ENCODE measurements at regions not wholly inside any gene's neighbourhood (a gene's known extent, or its start where the extent isn't known, plus 50 kb on each side); places are given as distances from the start of the nearest gene placed in this dataset.

GRCh38 chr21:16028142-16028541 is 298.4 kb downstream of the USP25 start:
- Mint-ChIP-seq H3K9me3 (no peaks in the 10 kb centered on the region), H3K36me3 (no peaks in the 10 kb centered on the region), H3K27me3 (peaks cover 1% of the 10 kb centered on the region), H3K27ac (no peak overlapping the region), H3K4me3 (no peak overlapping the region), H3K4me1 (ENCODE audit: low read depth) (no peaks in the 10 kb centered on the region)
- CTCF ChIA-PET: no interaction called here
- POLR2A ChIA-PET: no interaction called here
- no peak for DNase-seq
- intact Hi-C loops (cut with micrococcal nuclease): no loop called here

- POLR2A ChIA-PET: no interaction called here
- intact Hi-C loops (cut with micrococcal nuclease): no loop called here
- H3K4me3 Mint-ChIP-seq: no peak overlapping the region
- no peaks in the 10 kb centered on the region for H3K9me3 Mint-ChIP-seq
- DNase-seq: no peak
- H3K27ac Mint-ChIP-seq: no peak overlapping the region
- CTCF ChIA-PET: no interaction called here
- H3K4me1 Mint-ChIP-seq (ENCODE audit: low read depth): no peaks in the 10 kb centered on the region
- no peaks in the 10 kb centered on the region for H3K36me3 Mint-ChIP-seq
- peaks cover 1% of the 10 kb centered on the region for H3K27me3 Mint-ChIP-seq
Observed at GRCh38 chr21:16028941-16029464, 299.2 kb downstream of the USP25 start.

DNA sequence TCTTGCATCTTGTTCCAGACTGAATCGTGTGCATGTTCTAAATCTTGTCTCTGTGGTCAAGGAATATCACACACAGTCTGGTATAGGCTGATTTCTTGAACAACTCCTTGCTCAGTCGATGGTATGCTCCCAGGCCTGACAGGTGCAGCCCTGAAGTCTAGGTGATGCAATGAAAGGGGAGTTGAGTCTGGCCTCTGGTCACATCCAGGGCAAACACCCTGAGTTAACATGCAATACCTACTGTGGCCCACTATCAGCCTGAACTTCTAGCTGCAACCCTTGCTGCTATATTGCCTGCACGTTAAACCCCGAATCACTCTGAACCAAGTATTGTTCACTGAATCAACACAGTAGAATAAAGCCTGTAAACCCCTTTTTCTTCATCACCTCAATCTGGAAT is 303.4 kb downstream of the USP25 start:
- H3K27ac Mint-ChIP-seq: no peak overlapping the region
- H3K36me3 Mint-ChIP-seq: no peaks in the 10 kb centered on the region
- no peaks in the 10 kb centered on the region for H3K27me3 Mint-ChIP-seq
- POLR2A ChIA-PET: no interaction called here
- DNase-seq: no peak
- H3K4me1 Mint-ChIP-seq (ENCODE audit: low read depth): no peaks in the 10 kb centered on the region
- CTCF ChIA-PET: no interaction called here
- H3K4me3 Mint-ChIP-seq: no peak overlapping the region
- intact Hi-C loops (cut with micrococcal nuclease): no loop called here
- H3K9me3 Mint-ChIP-seq: no peaks in the 10 kb centered on the region

GRCh38 chr21:16034446-16035190 is 304.8 kb downstream of the USP25 start:
- H3K27me3 Mint-ChIP-seq: no peaks in the 10 kb centered on the region
- H3K4me3 Mint-ChIP-seq: no peak overlapping the region
- no peak overlapping the region for H3K27ac Mint-ChIP-seq
- intact Hi-C loops (cut with micrococcal nuclease): no loop called here
- ChIA-PET CTCF (interaction anchor here (0.7 kb wide), 1 partner anchor 22 kb away, joined by 3 read pairs; no protein-coding TSS in a partner anchor), POLR2A (no interaction called here)
- no peaks in the 10 kb centered on the region for H3K36me3 Mint-ChIP-seq
- H3K9me3 Mint-ChIP-seq: no peaks in the 10 kb centered on the region
- no peaks in the 10 kb centered on the region for H3K4me1 Mint-ChIP-seq (ENCODE audit: low read depth)
- no peak for DNase-seq

DNA sequence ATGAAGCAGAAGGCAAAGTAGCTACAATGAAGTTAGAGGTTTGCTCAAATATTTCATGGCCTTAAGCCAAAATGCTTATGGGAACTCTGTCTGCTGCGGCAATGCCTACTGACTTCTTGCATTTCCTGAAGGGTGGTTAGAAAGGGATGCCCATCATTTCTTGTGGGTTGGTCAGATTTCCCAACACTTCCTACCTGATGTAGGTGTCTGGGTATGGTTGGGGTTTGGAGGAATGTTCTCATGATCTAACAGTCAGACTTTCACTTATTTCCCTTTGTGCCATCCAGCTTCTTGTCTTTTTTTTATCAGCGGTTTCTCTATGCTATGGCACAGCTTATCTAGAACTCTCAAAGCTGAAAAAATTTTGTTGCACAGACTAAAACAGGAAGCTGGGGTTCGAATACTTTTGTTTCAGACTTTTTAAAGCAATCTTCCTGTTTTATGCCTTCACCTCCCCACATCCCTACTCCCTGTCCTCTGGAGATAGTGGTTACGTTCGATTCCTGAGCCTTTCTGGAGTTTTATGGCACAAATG is 307.7 kb downstream of the USP25 start:
- CTCF ChIA-PET: interaction anchor here (1.0 kb wide), 1 partner anchor 15 kb away, joined by 3 read pairs; no protein-coding TSS in a partner anchor
- H3K4me1 Mint-ChIP-seq (ENCODE audit: low read depth): no peaks in the 10 kb centered on the region
- no peaks in the 10 kb centered on the region for H3K27me3 Mint-ChIP-seq
- intact Hi-C loops (cut with micrococcal nuclease): no loop called here
- no peak overlapping the region for H3K4me3 Mint-ChIP-seq
- H3K27ac Mint-ChIP-seq: no peak overlapping the region
- H3K36me3 Mint-ChIP-seq: no peaks in the 10 kb centered on the region
- H3K9me3 Mint-ChIP-seq: no peaks in the 10 kb centered on the region
- POLR2A ChIA-PET: no interaction called here
- DNase-seq: no peak

- Mint-ChIP-seq H3K36me3 (no peaks in the 10 kb centered on the region), H3K27ac (no peak overlapping the region), H3K4me3 (no peak overlapping the region), H3K9me3 (no peaks in the 10 kb centered on the region), H3K27me3 (no peaks in the 10 kb centered on the region), H3K4me1 (ENCODE audit: low read depth) (no peaks in the 10 kb centered on the region)
- DNase-seq: no peak
- intact Hi-C loops (cut with micrococcal nuclease): no loop called here
- ChIA-PET POLR2A (no interaction called here), CTCF (no interaction called here)
Observed at GRCh38 chr21:16040601-16041000, 310.8 kb downstream of the USP25 start.

DNA sequence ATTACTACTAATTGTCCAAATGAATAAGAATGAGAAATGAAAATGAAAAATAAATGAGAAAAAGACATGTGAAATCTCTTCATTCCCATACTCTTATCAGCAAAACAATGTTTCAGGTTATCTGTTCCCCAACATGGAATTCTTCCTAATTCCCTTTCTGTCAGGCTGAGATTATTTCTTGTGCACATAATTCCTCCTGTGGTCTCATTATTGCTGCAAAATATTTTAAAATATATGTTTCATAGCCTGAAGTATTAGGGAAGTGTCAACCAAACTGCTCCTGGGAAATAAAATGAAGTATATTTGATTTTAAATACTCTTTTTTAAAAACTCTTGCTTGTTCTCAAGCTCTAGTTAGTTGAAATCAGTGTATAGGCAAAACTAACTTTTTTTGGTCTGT is 314.9 kb downstream of the USP25 start:
- DNase-seq: no peak
- ChIA-PET CTCF (no interaction called here), POLR2A (no interaction called here)
- no peaks in the 10 kb centered on the region for H3K9me3 Mint-ChIP-seq
- no peaks in the 10 kb centered on the region for H3K36me3 Mint-ChIP-seq
- no peak overlapping the region for H3K27ac Mint-ChIP-seq
- no peaks in the 10 kb centered on the region for H3K4me1 Mint-ChIP-seq (ENCODE audit: low read depth)
- H3K27me3 Mint-ChIP-seq: no peaks in the 10 kb centered on the region
- H3K4me3 Mint-ChIP-seq: no peak overlapping the region
- intact Hi-C loops (cut with micrococcal nuclease): no loop called here

GRCh38 chr21:16046656-16047330 is 317.0 kb downstream of the USP25 start:
- intact Hi-C loops (cut with micrococcal nuclease): no loop called here
- Mint-ChIP-seq H3K4me3 (no peak overlapping the region), H3K36me3 (no peaks in the 10 kb centered on the region), H3K27me3 (no peaks in the 10 kb centered on the region), H3K4me1 (ENCODE audit: low read depth) (no peaks in the 10 kb centered on the region), H3K27ac (no peak overlapping the region), H3K9me3 (no peaks in the 10 kb centered on the region)
- ChIA-PET CTCF (no interaction called here), POLR2A (no interaction called here)
- DNase-seq: no peak

- no peaks in the 10 kb centered on the region for H3K9me3 Mint-ChIP-seq
- no peaks in the 10 kb centered on the region for H3K36me3 Mint-ChIP-seq
- no peak for DNase-seq
- H3K4me3 Mint-ChIP-seq: no peak overlapping the region
- no peaks in the 10 kb centered on the region for H3K27me3 Mint-ChIP-seq
- no peak overlapping the region for H3K27ac Mint-ChIP-seq
- ChIA-PET POLR2A (no interaction called here), CTCF (no interaction called here)
- no peaks in the 10 kb centered on the region for H3K4me1 Mint-ChIP-seq (ENCODE audit: low read depth)
- intact Hi-C loops (cut with micrococcal nuclease): no loop called here
Observed at GRCh38 chr21:16047904-16048303, 318.1 kb downstream of the USP25 start.

DNA sequence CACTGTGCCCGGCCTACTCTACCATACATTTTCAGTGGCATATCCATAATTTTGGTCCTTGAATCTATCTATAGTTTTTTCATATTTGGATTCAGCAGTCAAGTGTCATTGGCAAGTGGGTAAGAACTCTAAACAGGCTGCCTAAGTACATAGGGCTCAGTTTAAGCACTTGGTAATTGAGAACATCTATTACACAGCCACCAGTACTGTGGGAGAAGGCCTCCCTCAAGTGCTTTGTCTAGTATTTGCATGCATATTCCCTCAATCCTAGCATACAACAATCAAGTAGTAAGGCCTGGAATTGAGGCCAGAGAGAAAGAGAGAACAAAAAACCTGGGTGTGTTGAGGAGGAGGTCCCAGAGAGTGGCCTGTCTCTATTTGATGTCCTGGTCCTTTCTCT is 325.2 kb downstream of the USP25 start:
- Mint-ChIP-seq H3K4me1 (ENCODE audit: low read depth) (no peaks in the 10 kb centered on the region), H3K27me3 (no peaks in the 10 kb centered on the region), H3K36me3 (no peaks in the 10 kb centered on the region), H3K9me3 (no peaks in the 10 kb centered on the region), H3K4me3 (no peak overlapping the region), H3K27ac (no peak overlapping the region)
- CTCF ChIA-PET: no interaction called here
- POLR2A ChIA-PET: no interaction called here
- intact Hi-C loops (cut with micrococcal nuclease): no loop called here
- DNase-seq: no peak

- Mint-ChIP-seq H3K4me3 (no peak overlapping the region), H3K9me3 (peaks cover 2% of the 10 kb centered on the region), H3K4me1 (ENCODE audit: low read depth) (no peaks in the 10 kb centered on the region), H3K36me3 (no peaks in the 10 kb centered on the region), H3K27me3 (no peaks in the 10 kb centered on the region), H3K27ac (no peak overlapping the region)
- ChIA-PET POLR2A (no interaction called here), CTCF (no interaction called here)
- intact Hi-C loops (cut with micrococcal nuclease): no loop called here
- DNase-seq: no peak
Observed at GRCh38 chr21:16058896-16059295, 329.1 kb downstream of the USP25 start.

GRCh38 chr21:16059981-16060380 is 330.2 kb downstream of the USP25 start:
- Mint-ChIP-seq H3K4me3 (no peak overlapping the region), H3K9me3 (peaks cover 2% of the 10 kb centered on the region), H3K27ac (no peak overlapping the region), H3K4me1 (ENCODE audit: low read depth) (no peaks in the 10 kb centered on the region), H3K36me3 (no peaks in the 10 kb centered on the region), H3K27me3 (no peaks in the 10 kb centered on the region)
- intact Hi-C loops (cut with micrococcal nuclease): no loop called here
- POLR2A ChIA-PET: no interaction called here
- CTCF ChIA-PET: no interaction called here
- no peak for DNase-seq

DNA sequence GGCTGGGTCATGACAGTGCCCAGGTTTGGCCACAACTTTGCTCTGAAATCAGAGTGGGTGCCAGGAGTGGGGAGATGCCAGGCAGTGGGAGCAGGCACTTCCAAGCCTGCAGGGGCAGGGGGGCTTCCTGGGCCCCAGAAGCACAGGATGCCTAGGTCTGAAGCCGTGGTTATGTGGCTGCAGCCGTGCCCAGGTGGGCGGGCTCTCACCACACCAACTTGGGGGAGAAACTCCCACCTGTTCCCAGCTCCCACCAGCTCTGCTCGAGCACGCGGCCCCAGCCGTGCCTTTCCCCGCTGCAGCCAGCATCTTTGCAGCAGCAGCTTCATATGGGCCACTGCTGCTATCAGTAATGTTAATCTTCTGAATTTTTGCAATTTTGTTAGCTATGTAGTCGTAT is 331.4 kb downstream of the USP25 start:
- H3K36me3 Mint-ChIP-seq: no peaks in the 10 kb centered on the region
- ChIA-PET POLR2A (no interaction called here), CTCF (no interaction called here)
- intact Hi-C loops (cut with micrococcal nuclease): no loop called here
- no peak for DNase-seq
- no peak overlapping the region for H3K27ac Mint-ChIP-seq
- no peak overlapping the region for H3K4me3 Mint-ChIP-seq
- peaks cover 2% of the 10 kb centered on the region for H3K9me3 Mint-ChIP-seq
- H3K27me3 Mint-ChIP-seq: no peaks in the 10 kb centered on the region
- H3K4me1 Mint-ChIP-seq (ENCODE audit: low read depth): no peaks in the 10 kb centered on the region

Data from activated CD4-positive, alpha-beta memory T cell treated with anti-CD3 and anti-CD28 coated beads for 36 hours (primary cell).